Right lobe of liver (tissue), 4 donors: ENCODE measurements at regions not wholly inside any gene's neighbourhood (a gene's known extent, or its start where the extent isn't known, plus 50 kb on each side); places are given as distances from the start of the nearest gene placed in this dataset.

Experiments used
- POLR2A ChIP-seq: fragments of 450-650 bp; IDR thresholded peaks from one replicate; pipeline ENCODE4 v1.6.1; 2017; ENCODE audit warnings: antibody characterized with exemption, mild to moderate bottlenecking
- TF ChIP-seq, protein P1 (sequence below), 4 donors: fragments of 200-600 bp in 3 of 4; fragments of 450-650 bp in 1 of 4; IDR thresholded peaks; one replicate each; pipeline versions ENCODE4 v1.5.1 to v1.8.0; 2016 to 2022; ENCODE audit warnings: antibody characterized with exemption in 4 of 4, mild to moderate bottlenecking in 2 of 4
- donor health status: DM: no; HTN: no; CAD: no.
- donor health status: DM: no; HTN: no; CAD: no.
- donor health status: DM: no; HTN: yes; CAD: no.

DNA sequence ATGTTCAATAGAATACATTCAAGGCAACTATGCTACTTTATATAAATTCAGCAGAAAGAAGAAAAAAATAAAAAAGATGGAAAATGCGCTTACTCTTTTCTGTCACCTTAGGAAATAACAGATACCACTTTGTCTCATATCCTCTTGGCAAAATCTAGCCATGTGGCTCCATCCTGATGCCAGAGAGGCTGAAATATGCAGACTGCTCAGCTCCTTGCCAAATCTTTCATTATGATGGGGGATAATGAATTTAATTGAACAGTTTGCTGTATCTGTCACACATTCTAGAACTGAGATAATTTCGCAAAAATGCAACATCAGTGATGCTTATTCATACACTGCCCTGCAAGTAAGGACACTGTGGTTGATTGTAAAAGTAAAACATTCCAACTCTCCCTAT is 1081.5 kb downstream of the PLOD2 start:
- TF ChIP-seq, protein P1, sequence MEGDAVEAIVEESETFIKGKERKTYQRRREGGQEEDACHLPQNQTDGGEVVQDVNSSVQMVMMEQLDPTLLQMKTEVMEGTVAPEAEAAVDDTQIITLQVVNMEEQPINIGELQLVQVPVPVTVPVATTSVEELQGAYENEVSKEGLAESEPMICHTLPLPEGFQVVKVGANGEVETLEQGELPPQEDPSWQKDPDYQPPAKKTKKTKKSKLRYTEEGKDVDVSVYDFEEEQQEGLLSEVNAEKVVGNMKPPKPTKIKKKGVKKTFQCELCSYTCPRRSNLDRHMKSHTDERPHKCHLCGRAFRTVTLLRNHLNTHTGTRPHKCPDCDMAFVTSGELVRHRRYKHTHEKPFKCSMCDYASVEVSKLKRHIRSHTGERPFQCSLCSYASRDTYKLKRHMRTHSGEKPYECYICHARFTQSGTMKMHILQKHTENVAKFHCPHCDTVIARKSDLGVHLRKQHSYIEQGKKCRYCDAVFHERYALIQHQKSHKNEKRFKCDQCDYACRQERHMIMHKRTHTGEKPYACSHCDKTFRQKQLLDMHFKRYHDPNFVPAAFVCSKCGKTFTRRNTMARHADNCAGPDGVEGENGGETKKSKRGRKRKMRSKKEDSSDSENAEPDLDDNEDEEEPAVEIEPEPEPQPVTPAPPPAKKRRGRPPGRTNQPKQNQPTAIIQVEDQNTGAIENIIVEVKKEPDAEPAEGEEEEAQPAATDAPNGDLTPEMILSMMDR (IDR thresholded peaks at IDR 0.05) = no peak
- no peak for TF ChIP-seq POLR2A
